ENCODE measurements at regions not wholly inside any gene's neighbourhood (a gene's known extent, or its start where the extent isn't known, plus 50 kb on each side); places are given as distances from the start of the nearest gene placed in this dataset.

DNA sequence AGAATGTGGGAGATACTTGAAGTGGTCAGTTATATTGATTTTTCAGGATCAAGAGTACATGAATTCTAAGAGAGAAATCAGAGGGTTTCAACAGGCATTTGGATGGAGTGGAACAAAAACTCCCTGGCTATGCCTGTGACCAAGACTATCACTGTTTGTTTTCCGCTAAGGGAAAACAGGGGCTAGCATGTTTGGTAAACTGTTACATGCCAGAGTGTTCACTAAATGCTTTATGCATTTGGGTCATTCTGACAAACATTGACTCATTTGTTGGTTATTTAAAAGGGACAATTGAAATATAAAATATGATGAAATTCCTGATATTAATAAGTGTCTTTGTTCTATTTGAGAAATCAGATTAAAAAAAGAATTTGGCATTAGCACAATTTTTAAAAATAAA, 603.9 kb upstream of the KCNMB2 start:
- no peak for FAIRE-seq

DNA sequence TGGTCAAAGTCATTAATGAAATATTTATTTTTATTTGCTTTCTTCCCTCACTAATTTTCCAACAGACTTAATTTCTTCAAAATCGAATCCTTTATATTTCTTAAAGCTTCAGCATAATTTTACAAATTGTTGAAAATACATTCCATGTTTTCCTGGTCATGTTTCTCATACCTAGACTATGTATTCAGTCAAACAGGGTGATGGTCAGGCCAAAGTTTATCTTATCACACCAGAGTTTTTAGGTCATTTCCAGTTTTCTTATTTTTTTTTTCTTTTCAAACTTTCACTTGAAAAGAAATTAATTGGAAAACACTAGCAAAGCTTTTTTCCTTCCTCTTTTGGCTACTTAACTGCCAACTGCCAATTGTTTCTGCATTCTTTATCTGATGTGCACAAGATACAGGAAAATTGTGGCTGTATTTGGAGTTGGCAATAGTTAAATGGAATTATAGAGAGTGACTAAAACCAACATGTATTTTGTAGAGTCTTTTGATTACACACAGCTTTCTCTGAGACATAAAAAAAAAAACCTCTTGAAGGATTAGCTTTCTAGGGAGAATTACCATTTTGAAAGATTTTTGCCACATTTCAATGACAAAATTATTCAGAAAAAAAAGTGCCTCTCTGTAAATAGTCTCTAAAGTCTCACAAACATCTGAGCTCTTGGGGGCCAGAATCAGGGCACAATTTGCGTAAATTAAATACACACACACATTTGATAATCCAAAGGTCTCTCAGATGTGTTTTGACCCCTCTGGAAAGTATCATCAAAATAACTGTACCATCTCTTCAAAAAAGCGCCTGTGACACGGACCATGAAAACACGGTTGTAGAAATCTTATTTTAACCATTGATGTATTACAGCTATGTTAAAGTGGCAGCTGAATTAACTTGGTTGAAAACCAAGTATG, 603.2 kb upstream of the KCNMB2 start:
- FAIRE-seq: no peak

DNA sequence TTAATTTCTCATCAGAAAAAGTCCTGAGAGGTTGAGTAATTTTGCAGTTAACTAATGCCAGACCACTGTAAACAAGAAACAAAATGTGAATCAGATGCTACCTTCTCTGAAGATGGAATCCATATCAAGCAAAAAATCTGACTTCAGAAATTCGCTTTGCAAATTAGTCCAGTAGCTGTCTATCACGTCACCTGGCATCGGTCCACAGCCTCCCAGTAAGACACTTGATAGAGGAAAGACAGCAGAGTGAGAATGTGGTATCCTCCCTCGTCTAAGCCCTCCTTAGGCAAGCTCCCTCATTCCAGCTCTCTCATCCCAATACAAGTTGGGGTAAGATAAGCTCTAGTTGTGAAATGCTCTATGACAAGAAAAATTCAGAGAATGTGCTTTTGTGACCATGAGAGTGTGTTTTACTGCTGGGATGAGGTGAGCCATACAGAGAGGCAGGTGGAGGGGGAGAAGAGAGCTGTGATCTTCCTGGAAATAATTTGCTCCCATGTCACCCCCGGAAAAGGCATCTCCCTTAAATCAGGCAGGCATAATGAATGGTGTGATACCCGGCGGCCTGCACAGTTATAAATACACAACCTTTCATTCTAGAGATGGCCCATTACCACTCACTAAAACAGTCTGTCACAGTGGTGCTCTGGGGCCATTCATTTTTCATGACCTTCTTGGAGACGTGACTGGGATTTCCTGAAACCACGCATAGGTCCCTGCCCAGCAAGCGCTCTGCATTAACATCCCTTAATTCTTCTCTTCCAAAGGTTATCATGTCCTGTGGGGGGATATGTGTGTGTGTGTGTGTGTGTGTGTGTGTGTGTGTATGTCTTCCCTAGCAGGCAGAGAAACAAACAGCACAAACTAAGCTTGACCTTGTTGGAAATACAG, 602.0 kb upstream of the KCNMB2 start:
- FAIRE-seq: no peak

DNA sequence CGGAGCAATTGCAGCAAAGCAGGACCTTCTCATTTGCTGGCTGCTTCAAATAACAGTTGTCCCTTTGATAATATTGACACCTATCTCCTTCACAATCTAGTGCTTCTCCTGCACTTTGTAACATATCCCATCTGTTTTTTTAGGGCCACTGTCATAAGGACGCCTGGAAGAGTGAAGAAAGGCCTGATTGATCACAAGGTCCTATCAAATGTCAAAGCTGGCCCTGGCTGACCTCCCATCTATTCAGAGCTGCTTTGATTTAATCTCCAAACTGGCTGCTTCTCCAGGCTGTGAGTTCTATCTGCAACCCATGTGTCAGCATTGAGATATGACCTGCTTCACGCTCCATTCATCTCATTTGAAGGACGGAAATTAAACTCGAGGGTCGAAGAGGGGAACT, 601.2 kb upstream of the KCNMB2 start:
- no peak for FAIRE-seq

DNA sequence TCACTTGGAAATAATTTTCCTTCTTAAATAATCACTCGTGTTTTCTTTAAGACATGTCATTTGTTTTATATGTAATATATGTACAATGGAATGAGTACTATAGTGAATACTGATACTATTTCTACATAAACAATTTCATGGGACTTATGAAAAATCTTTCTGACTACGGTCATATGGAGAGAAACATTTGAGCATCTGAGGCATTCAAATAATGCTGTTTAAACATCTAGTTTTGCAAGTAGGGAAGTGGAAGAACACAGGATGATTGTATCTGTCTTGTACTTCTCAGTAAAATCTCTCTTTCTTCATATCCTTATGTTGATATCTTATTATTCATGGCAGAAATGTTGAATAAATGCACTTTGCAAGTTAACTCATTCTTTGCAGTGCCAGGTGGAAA, 599.5 kb upstream of the KCNMB2 start:
- no peak for FAIRE-seq

DNA sequence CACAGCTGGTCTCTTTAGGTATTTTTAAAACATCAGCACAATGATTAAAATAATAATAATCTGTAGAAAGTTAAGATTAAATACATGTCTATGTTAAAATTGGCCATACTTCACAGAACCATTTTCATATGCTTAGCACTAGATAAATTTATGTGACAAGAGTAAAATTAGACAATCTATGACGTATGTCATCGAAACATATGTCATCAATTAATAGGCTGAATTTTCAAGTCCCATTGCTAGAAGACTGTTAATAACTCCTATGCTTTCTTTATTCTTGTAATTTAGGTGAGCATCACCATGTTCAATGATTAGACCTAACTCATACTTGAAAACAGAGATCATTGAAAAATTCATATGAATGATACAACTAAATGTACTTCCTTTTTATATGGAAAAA, 593.3 kb upstream of the KCNMB2 start:
- FAIRE-seq: no peak

DNA sequence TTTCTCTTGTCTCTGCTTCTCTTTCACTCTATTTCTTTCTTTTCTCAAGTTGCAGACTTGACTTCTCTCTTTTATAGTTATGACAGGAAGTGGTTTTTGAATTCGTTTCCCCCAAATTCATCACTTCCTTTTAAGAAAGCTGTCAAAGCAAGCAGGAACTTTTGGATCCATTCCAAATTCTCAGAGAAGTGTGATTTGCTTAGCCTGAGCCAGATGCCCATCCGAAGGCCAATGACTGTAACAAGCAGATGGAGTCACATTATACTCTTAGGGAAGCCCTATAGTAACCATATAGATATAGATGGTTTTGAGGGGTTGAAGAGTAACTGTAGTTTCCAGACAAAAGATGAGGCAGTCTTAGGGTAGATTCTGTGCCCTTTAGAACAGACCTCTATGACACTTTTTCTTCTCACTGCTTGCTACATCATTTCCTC, 592.0 kb upstream of the KCNMB2 start:
- no peak for FAIRE-seq

DNA sequence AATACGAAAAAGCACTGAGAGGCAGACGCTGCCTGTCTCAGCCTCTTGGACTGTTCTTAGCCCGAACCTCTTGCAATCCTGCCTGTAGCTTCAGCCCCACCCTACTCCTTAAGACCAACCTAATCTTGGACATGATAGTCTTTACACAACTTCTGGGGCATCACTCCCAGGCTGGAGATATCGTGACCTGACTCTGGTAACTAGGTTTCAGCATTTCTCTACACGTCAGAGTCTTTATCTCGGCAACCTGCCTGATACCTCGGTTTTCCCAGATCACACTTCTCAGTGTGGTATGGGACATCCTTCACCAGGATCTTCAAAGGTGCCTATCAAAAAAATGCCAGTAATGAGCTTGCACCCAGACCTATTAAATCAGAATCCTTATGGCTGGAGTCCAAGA, 590.2 kb upstream of the KCNMB2 start:
- no peak for FAIRE-seq

DNA sequence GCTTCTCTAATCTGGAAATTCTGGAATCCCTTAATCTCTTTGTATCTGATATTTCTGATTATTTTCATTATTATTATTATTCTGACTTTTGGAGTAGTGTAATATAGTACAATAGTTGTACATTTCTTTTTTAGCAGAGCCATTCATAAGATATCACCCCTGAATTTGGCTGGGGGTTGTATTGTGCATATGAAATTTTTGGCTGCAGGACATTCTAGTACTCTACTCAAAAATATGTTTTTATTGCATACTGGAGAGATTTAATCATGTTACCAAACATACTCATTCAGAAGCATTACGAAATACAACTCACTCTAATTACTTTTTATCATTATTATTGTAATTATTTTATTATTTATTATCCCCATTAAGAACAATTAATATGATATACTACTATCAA, 589.7 kb upstream of the KCNMB2 start:
- peak; percentile 51 for FAIRE-seq

DNA sequence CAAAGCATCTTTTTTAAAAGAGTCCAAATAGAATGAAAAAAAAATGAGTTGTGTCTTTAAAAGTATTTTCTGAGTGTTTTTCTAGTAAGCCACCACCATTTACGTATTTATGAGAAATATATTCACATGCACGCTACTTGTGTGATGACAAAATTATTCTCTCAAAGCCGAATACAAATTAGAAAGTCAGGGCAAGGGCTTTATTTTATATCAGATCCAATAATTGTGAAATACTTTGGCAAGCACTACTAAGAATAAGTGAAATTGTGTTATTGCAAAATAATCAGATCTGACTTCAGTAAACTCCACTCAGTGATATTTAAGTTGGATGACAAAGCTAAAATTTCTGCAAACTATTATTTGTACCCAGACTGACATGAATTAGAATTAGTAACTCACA, 589.3 kb upstream of the KCNMB2 start:
- no peak for FAIRE-seq

DNA sequence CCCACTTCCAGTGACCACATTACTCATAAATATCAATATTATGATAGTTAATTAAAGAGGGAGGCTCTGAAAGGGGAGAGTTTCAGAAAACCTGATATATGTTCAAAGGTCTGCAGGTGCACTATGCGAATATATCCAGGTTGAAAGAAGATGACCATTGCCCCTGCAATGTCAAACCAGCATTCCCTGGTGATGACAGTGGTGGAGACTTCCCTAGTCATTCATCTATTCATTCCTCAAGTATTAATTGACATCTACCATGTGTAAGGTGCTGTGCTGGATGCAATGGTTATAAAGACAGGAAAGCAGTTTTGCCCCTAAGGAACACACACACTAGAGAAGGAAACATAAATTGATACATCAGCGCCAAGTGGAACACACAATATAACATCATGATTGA, 588.3 kb upstream of the KCNMB2 start:
- no peak for FAIRE-seq

DNA sequence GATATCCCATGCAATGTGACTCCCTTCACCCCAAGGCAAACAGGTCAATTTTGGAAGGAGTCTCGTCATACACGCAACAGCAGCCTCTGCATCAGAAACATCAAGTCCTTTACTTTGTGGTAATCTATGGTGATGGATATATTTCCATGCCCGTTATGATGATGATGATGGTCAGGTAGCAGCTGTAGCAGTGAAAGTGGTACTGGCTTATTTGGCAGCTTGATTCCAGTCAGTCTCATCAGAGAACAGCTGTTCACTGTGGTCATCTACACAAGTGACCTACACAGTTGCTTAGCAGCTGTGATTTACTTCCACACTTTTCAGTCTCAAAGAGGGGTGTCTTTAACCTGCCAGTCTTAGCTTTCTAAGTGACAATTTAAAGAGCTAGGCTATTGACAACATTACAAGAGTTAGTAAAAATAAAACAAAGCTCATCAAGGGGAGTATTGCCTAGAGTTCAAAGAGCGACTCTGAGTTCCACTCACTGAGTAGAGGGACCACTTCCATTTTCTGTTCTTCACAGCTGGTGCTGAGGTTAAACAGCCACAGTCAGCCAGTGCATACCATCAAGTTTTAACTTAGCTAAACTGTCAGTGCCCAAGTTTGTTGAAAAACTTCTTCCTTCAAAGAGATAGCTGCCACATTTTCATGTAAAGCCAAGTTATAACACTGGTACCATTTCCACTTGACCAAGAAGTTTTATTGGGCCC, 587.4 kb upstream of the KCNMB2 start:
- no peak for FAIRE-seq

DNA sequence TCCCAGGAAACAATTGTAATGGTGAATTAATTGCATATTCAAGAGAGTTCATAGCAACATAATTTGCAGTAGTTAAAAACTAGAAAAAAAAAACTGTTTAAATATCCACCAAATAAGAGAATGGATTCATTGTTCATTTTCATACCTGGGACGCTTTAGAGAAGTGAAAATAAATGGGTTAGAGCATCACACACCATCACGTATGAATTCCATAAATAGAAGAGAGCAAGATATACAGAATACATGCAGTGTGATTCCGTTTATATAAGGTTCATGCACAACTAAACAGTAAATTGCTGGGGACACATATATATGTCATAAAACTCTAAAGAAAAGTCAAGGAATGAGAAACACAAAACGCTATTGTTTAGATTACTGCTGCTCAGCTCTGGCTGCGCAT, 577.0 kb upstream of the KCNMB2 start:
- no peak for FAIRE-seq

DNA sequence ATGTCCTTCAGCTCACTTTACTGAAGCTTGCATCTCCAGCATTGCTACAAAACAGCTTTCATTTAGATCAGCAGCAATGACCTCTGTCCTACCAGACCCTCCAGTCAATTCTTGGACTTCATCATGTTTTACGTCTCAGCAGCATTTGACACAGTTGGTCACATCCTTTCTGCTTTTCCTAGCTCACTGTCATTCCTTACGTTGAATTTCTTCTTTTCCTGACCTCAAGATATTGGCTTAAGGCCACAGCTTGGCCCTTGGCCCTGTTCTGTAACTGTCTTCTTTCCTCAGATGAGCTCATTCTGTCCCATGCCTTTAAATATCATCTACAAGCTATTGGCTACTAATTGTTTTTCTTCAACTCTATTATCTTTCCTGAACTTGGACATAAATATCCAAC, 576.2 kb upstream of the KCNMB2 start:
- FAIRE-seq: no peak

DNA sequence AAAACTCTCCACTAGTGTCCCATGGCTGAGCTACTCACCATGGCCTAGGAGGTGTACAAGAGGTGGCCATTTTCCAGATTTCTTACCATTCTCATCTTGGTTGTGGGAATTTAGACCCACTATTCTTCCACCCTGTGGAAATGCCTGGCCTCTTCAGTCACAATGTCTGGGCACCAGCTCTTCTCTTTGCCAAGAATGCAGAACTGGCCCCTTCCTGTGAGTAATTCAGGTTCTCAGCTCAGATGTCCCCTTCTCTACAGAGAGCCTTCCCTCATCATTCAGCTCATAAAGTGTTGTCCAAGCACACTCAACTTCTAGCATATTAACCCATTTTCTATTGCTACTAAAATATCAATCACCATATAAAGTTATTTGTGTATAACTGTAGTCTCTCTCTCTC, 575.5 kb upstream of the KCNMB2 start:
- no peak for FAIRE-seq

DNA sequence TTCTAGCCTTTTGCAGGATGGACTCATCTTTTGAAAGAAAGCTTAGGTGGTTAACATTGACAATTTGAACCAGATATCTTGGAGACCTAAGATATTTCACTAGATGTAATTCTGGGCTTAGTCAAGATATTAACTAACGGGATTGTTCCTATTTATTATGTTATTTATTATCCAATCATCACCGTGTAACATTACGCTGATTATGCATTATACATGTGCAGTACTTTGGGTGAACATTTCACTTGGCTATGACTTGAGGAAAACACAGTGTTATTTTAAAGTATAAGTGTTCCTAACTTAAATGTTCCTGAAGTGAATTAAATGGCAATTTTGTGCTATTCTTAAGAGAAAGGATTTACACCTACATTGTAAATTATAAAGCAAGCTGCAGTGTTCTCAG, 574.5 kb upstream of the KCNMB2 start:
- FAIRE-seq: no peak

DNA sequence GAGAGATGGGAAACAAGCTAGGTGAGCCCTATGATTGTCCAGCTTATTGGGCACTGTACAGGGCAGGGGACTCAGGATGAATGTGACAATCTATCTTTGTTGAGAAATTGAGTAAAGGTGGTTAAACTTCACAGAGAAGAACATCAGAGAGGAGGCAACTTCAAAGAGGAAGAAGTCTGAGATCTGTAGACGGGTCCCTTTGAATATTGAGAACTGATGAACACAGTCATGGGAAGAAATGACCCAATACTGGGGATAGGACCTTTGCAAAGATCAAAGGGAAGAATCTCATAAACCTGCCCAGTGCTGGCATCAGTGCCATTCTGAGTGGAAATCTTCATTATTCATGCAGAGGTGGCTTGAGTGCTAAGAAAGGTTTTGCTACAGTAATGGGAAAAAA, 569.7 kb upstream of the KCNMB2 start:
- FAIRE-seq: no peak

DNA sequence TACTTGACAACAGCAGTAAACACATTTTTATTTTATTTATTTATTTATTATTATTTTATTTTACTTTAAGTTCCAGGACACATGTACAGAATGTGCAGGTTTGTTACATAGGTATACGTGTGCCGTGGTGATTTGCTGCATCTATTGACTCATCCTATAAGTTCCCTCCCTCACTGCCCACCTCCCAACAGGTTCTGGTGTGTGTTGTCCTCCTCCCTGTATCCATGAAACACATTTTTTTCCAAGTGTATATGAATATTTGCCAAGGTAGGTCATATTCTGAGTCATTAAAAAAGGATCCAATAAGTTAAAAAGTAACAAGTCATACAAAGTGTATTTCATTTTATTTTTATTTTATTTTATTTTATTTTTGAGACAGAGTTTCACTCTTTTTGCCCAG, 567.3 kb upstream of the KCNMB2 start:
- FAIRE-seq: no peak

DNA sequence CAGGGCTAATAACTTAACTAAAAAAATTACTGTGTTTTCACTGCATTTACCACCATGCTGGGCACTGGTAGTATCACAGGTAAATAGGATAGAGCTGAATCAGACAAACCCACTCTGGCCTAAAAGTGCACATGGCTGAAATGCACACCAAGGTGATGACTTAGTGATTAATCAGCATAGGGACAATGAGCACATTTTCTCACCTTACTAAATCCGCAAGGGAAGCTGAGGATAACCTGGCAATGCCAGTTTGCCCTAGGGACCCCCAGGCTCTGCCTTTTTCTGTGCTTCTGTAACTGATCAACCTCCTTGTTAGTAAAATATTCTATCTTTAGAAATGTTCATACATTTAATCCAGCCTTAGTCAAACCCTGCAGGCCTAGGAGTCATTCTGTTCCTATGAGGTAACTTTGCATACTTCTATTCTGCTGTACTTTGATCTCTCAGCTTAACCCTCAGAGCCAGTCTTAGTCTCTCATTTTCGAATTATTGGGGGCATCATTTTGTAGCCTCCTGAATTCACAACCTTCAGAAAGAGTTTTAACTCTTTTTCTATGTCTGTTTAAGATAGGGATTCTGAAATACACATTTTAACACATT, 562.9 kb upstream of the KCNMB2 start:
- FAIRE-seq: no peak

DNA sequence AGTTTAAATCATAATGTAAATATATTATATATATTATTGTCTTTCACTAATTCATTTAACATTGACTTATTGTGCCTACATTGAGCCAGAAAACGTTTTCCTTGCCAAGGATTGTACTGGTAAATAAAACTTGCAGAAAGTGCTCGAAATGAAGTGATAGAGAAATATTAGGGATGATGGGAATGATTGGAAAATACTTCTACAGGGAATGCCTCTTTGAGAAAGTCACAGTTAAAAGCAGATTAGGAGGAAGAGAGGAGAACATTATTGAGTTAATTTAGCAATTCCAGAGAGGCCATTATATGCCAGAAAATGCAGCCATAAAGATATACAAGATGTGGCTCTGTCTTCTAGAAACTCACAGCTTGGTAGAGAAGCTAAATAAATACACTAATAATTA, 560.0 kb upstream of the KCNMB2 start:
- no peak for FAIRE-seq

DNA sequence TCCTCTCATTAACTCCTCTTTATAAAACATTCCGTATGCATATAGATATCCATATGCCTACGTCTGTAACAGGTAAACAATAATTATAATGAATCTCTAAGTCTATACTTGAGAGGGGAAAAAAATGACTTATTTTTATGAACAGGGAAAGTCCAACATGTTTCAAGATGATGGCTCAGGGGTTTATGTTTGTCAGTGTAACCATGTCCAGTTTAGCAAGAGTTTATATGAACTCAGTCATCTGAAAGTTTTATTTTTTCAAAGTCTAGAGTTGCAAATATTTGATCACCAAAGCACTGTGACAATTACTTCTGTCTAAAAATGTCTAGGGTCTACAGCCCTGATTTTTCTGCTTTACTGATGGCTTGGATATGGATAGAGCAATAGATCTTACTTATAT, 559.4 kb upstream of the KCNMB2 start:
- no peak for FAIRE-seq

DNA sequence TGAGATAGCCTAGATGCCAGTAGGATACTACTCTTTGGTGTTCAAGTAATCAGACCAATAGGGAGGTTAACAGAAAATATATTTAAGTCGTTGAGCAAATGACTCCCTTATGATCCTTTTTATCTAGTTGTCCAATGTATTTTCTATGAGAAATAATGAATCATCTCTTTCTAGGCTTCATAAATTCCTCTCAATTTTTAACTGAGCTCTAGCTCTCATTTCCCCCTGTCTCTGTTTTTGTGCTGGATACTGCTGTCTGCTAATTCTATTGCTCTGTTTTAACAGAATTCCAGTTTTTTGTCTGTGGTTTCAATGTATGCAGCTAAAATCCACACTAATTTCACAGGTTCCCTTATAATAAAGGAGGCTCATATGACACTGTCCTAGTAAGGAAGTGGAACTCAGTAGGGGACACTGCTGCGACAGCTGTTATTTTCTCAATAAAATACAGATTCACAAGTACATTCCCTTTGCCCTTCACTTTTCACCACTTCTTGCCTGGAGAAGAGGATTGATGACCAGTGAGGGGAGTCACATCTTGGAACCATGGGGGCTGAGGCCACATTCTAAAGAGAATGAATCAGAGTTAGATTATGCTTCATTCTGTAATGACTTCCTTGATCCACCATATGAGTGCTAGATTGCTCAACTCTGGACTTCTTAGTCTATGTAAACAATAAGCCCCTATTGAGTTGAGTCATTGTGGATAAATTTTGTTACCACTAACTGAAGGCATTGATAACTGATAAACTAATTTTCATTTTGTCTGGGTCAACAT, 558.7 kb upstream of the KCNMB2 start:
- FAIRE-seq: no peak

All from A204.1 (cell line).